CD4-positive, alpha-beta memory T cell (primary cell): ENCODE measurements at regions not wholly inside any gene's neighbourhood (a gene's known extent, or its start where the extent isn't known, plus 50 kb on each side); places are given as distances from the start of the nearest gene placed in this dataset.

Source experiments
- CTCF ChIA-PET: fragments of 350-600 bp; sonication (Branson Sonifier 250); formaldehyde crosslinking; loops from one replicate; lab custom pipeline; 2021; ENCODE audit warnings: inconsistent platforms; ENCODE audit not compliant: partially characterized antibody; lab: Charles Lee
- POLR2A ChIA-PET: fragments of 350-600 bp; sonication (Branson Sonifier 250); formaldehyde crosslinking; loops from one replicate; lab custom pipeline; 2021; ENCODE audit not compliant: partially characterized antibody; lab: Charles Lee
- DNase-seq, 5 donors: peaks; one replicate each; pipeline versions ENCODE4 v3.0.0 to v3.0.0-alpha.2; 2020 to 2022; ENCODE audit warnings: mixed read lengths in 1 of 5
- H3K27ac ChIP-seq: one replicate; pipeline ENCODE4 v1.7.0; 2013; ENCODE audit warnings: low read depth, low read length
- H3K27me3 ChIP-seq: 2 replicates; pipeline ENCODE4 v1.7.0; 2013; ENCODE audit warnings: mild to moderate bottlenecking, low read length, moderate library complexity; ENCODE audit not compliant: insufficient read depth
- H3K36me3 ChIP-seq: 2 replicates; pipeline ENCODE4 v1.7.0; 2013; ENCODE audit warnings: mild to moderate bottlenecking, low read length, moderate library complexity; ENCODE audit not compliant: insufficient read depth
- H3K4me1 ChIP-seq: 2 replicates; pipeline ENCODE4 v1.7.0; 2013; ENCODE audit warnings: mild to moderate bottlenecking, low read length, moderate library complexity; ENCODE audit not compliant: insufficient read depth
- H3K4me3 ChIP-seq, 2 donors: one replicate each; pipeline ENCODE4 v1.7.0; 2013; ENCODE audit warnings: low read length in 2 of 2, mild to moderate bottlenecking in 1 of 2
- H3K9me3 ChIP-seq, 2 donors: one replicate each; pipeline ENCODE4 v1.7.0; 2013; ENCODE audit warnings: low read length in 2 of 2, control low read depth in 1 of 2; ENCODE audit not compliant: control insufficient read depth in 1 of 2
- H3K27ac Mint-ChIP-seq, 7 donors: one replicate each; pipeline ENCODE4 v1.8.0; 2020 to 2021; ENCODE audit warnings: mixed read lengths in 7 of 7, mild to moderate bottlenecking in 6 of 7, inconsistent platforms in 3 of 7, moderate library complexity in 3 of 7
- H3K27me3 Mint-ChIP-seq, 2 donors: one replicate each; pipeline ENCODE4 v1.8.0; 2020 to 2021; ENCODE audit warnings: mixed read lengths in 2 of 2
- H3K36me3 Mint-ChIP-seq, 2 donors: one replicate each; pipeline ENCODE4 v1.8.0; 2020 to 2021; ENCODE audit warnings: mixed read lengths in 2 of 2, inconsistent platforms in 1 of 2, mild to moderate bottlenecking in 1 of 2
- H3K4me1 Mint-ChIP-seq, 4 donors: one replicate each; pipeline ENCODE4 v1.8.0; 2020 to 2021; ENCODE audit warnings: mixed read lengths in 4 of 4, mild to moderate bottlenecking in 1 of 4
- H3K4me3 Mint-ChIP-seq, 8 donors: one replicate each; pipeline ENCODE4 v1.8.0; 2020 to 2021; ENCODE audit warnings: mixed read lengths in 8 of 8, mild to moderate bottlenecking in 7 of 8, moderate library complexity in 6 of 8, inconsistent platforms in 3 of 8
- H3K9me3 Mint-ChIP-seq, 8 donors: one replicate each; pipeline ENCODE4 v1.8.0; 2020 to 2021; ENCODE audit warnings: mixed read lengths in 8 of 8, mild to moderate bottlenecking in 5 of 8, inconsistent platforms in 3 of 8, moderate library complexity in 1 of 8
- intact Hi-C: fragments of 100-400 bp; cut with micrococcal nuclease; formaldehyde crosslinking; loops from one replicate; pipeline ENCODE4 v1.15.1; 2023

DNA sequence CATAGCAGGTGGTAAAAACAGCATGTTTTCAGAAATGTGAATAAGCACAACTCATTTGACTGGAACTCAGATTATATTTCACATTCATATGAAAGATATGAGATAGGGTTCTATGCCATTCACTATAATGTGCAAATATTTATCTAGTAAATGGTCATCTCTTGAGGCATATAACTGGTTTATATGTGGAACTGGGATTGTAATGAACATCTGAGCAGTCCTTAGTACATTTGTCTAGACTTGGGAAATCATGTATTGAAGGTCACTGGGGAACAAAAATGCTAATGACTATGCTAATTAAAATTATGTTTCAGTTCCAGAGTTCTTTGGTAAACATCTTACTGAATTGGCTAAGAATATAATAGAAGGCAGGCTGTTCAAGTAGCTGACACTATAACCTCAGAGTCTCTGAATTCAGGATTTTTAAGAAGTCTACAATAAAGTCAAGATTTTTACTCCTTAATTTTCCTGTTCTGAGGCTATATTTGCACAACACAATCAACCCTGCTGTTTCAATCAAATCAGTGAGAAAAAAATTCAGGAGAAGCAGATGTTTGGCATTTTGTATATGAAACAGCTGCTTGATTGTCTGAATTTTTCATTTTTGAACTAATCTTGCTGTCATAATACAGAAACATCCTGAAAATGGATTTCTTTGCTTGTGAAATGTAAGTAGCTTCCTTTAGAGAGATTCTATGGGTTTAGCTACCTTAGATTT is 244.8 kb upstream of the RGS18 start:
- Histone ChIP-seq H3K4me1 (no peaks in the 10 kb centered on the region), H3K36me3 (no peaks in the 10 kb centered on the region), H3K27me3 (no peaks in the 10 kb centered on the region), H3K27ac (no peak overlapping the region), H3K4me3 (no peak overlapping the region), H3K9me3 (no peaks in the 10 kb centered on the region)
- intact Hi-C loops, result no loop called here
- Mint-ChIP-seq H3K27me3 (no peaks in the 10 kb centered on the region), H3K36me3 (no peaks in the 10 kb centered on the region), H3K27ac (no peak overlapping the region), H3K4me1 (no peaks in the 10 kb centered on the region), H3K4me3 (no peak overlapping the region), H3K9me3 (peaks cover 0 to 14% (median 2%) of the 10 kb centered on the region in 8 donors)
- DNase-seq, result no peak
- CTCF ChIA-PET, result interaction anchor here (0.9 kb wide), 1 partner anchor 15 kb away, joined by 3 read pairs; no protein-coding TSS in a partner anchor
- POLR2A ChIA-PET, result no interaction called here

DNA sequence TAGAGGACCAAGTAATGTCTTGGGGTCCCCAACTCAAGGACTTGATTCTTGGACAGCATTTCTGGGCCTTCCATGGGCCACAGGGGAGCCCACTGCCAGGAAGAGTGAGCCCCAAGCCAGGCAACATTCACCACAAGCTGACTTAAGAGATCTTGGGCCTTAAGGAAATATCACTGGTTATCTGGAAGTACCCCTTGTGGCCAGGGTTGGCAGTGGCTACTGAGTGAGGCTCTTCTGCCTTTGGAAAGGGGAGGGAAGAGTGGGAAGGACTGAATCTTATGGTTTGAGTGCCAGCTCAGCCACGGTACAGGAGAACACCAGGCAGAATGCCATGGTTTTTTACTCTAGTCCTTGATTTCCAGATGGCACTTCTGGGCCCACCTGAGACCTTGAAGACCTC is 228.9 kb upstream of the RGS18 start:
- Histone ChIP-seq H3K27ac (no peak overlapping the region), H3K27me3 (no peaks in the 10 kb centered on the region), H3K4me3 (no peak overlapping the region), H3K9me3 (no peaks in the 10 kb centered on the region), H3K36me3 (no peaks in the 10 kb centered on the region), H3K4me1 (no peaks in the 10 kb centered on the region)
- intact Hi-C loops, result no loop called here
- Mint-ChIP-seq H3K27me3 (no peaks in the 10 kb centered on the region), H3K9me3 (peaks cover 0 to 26% (median 14%) of the 10 kb centered on the region in 8 donors), H3K27ac (no peak overlapping the region), H3K4me3 (no peak overlapping the region), H3K4me1 (no peaks in the 10 kb centered on the region), H3K36me3 (no peaks in the 10 kb centered on the region)
- ChIA-PET CTCF (interaction anchor here (1.0 kb wide), 1 partner anchor 16 kb away, joined by 3 read pairs; no protein-coding TSS in a partner anchor), POLR2A (no interaction called here)
- DNase-seq, result no peak

DNA sequence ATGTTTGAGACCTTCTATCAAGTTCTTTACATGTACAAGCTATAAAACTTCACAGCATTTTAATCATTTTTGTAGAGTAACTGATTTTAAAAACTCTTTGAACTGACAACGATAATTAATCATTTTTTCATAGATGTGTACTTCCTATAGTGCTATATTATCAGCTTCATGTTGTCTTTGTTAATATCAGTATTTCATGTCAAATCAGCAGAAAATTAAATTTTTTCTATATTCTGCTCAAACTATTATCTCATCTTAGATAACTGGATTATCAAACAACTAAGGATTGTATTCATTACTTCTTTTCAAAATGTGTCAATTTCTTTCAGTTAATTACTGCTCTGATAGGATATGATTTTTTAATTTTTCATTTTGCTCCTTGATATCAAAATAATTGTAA is 214.6 kb upstream of the RGS18 start:
- POLR2A ChIA-PET, result no interaction called here
- intact Hi-C loops, result no loop called here
- CTCF ChIA-PET, result no interaction called here

DNA sequence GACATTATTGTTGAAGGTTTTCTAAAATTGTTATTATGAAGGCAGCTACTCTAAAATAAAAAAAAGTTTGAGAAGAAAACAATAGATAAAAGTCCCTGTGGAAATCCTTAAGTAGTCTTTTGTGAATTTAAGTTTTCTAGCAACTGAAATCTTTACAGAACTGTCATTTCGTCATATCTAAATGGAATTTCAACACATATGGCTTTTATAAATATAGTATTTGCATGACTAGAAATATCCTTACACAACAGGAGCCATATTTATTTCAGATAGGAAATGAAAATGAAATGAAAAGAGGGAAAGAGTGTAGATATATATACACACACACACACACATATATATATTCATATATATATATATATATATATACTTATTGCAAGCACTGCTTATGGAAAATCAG is 204.7 kb upstream of the RGS18 start:
- Mint-ChIP-seq H3K36me3 (no peaks in the 10 kb centered on the region), H3K4me3 (no peak overlapping the region), H3K27me3 (no peaks in the 10 kb centered on the region), H3K4me1 (no peaks in the 10 kb centered on the region), H3K9me3 (peaks cover 0 to 4% (median under 1%) of the 10 kb centered on the region in 8 donors), H3K27ac (no peak overlapping the region)
- no peaks in the 10 kb centered on the region for H3K27me3 ChIP-seq
- H3K4me3 ChIP-seq, result no peak overlapping the region
- no peak overlapping the region for H3K27ac ChIP-seq
- no peaks in the 10 kb centered on the region for H3K36me3 ChIP-seq
- CTCF ChIA-PET, result no interaction called here
- no peaks in the 10 kb centered on the region for H3K4me1 ChIP-seq
- intact Hi-C loops, result no loop called here
- no peak for DNase-seq
- H3K9me3 ChIP-seq, result no peaks in the 10 kb centered on the region
- POLR2A ChIA-PET, result no interaction called here

More for the DNA sequence above, 214.6 kb upstream of the RGS18 start:
- Mint-ChIP-seq H3K4me3 (no peak overlapping the region), H3K9me3 (peaks cover 0 to 7% (median 2%) of the 10 kb centered on the region in 8 donors), H3K27ac (no peak overlapping the region), H3K36me3 (no peaks in the 10 kb centered on the region), H3K27me3 (no peaks in the 10 kb centered on the region), H3K4me1 (no peaks in the 10 kb centered on the region)
- H3K9me3 ChIP-seq, result no peaks in the 10 kb centered on the region
- H3K27me3 ChIP-seq, result no peaks in the 10 kb centered on the region
- no peak overlapping the region for H3K27ac ChIP-seq
- no peak for DNase-seq
- H3K4me3 ChIP-seq, result no peak overlapping the region
- H3K4me1 ChIP-seq, result no peaks in the 10 kb centered on the region
- no peaks in the 10 kb centered on the region for H3K36me3 ChIP-seq

DNA sequence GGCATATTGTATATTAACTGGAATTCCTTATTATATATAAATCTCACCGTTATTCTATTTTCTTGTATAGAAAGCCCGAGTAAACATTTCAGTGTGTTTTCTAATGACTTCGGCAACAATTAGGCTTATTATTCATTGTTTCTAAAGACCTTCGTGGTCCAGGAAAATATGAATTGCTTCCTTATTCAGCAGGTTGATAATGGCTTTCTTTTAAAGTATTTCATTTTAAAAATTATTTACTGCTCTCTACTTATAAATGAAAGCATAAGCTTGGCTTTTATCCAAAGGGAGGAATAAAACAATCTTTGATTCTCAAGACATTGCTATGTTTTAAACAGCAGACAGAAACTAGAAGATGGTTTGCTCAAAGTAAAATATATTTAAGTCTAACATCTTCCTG is 198.4 kb upstream of the RGS18 start:
- H3K27ac Mint-ChIP-seq, result no peak overlapping the region
- Histone ChIP-seq H3K9me3 (no peaks in the 10 kb centered on the region), H3K27ac (no peak overlapping the region), H3K36me3 (no peaks in the 10 kb centered on the region), H3K4me1 (no peaks in the 10 kb centered on the region), H3K4me3 (no peak overlapping the region), H3K27me3 (no peaks in the 10 kb centered on the region)
- H3K4me1 Mint-ChIP-seq, result no peaks in the 10 kb centered on the region
- ChIA-PET POLR2A (no interaction called here), CTCF (no interaction called here)
- no peak for DNase-seq
- H3K27me3 Mint-ChIP-seq, result no peaks in the 10 kb centered on the region
- H3K9me3 Mint-ChIP-seq, result peaks cover 0 to 4% (median 0%) of the 10 kb centered on the region in 8 donors
- no peaks in the 10 kb centered on the region for H3K36me3 Mint-ChIP-seq
- H3K4me3 Mint-ChIP-seq, result no peak overlapping the region
- intact Hi-C loops, result no loop called here

DNA sequence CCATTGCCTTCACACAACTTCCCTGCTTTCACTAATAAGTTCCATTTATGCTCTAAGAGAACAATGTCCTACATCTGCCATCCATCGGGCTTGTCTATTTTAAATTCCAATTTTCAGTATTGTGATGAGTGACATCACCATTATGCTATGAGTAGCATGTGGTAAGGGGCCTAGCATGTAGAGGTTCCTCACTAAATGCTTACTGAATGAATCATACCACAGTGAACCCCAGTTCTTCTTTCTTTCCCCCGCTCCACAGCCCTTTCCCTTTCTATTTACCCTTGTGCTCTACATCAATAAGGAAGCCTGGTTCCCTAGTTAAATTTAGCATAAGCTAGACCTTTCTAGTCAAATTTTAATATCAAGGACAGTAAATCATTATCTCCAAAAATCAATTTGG is 195.0 kb upstream of the RGS18 start:
- no peak overlapping the region for H3K4me3 ChIP-seq
- no peaks in the 10 kb centered on the region for H3K4me1 Mint-ChIP-seq
- intact Hi-C loops, result no loop called here
- no peak overlapping the region for H3K4me3 Mint-ChIP-seq
- no peak overlapping the region for H3K27ac Mint-ChIP-seq
- no peaks in the 10 kb centered on the region for H3K27me3 Mint-ChIP-seq
- no peak for DNase-seq
- H3K9me3 ChIP-seq, result no peaks in the 10 kb centered on the region
- H3K36me3 Mint-ChIP-seq, result no peaks in the 10 kb centered on the region
- H3K27me3 ChIP-seq, result no peaks in the 10 kb centered on the region
- ChIA-PET CTCF (no interaction called here), POLR2A (no interaction called here)
- H3K4me1 ChIP-seq, result no peaks in the 10 kb centered on the region
- no peak overlapping the region for H3K27ac ChIP-seq
- H3K9me3 Mint-ChIP-seq, result peaks cover 0 to 3% (median 0%) of the 10 kb centered on the region in 8 donors
- no peaks in the 10 kb centered on the region for H3K36me3 ChIP-seq

DNA sequence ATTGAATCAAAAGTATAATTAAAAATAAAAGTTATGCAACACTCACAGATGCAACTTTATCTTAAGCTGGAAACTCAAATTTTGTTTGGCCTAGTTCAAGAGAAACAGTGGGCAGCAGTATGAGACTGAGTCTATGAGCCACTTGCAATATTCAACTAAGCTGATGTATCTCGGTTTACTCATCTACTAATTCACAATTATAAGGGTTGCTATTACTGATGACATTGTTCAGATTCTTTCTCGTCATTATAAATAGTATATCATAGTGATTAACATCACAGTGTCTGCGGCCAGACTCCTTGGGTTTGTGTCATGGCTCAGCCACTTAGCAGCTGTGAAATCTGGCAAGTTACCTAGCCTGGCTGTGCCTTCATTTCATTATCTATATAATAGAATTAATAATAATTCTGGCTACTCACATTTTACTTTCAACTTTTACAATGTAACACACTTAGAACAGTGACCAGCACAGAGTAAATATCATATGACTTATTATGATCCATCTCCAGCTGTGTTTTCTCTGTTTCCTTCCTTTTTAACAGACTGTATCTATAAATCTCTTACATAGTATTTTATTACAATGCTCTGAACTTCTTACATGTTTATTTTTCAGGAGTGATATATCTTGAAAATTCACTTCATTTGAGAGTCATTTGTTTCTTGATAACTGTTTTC is 194.3 kb upstream of the RGS18 start:
- no peak for DNase-seq
- Mint-ChIP-seq H3K27ac (no peak overlapping the region), H3K27me3 (no peaks in the 10 kb centered on the region), H3K9me3 (peaks cover 0 to 3% (median 0%) of the 10 kb centered on the region in 8 donors), H3K4me3 (no peak overlapping the region), H3K36me3 (no peaks in the 10 kb centered on the region), H3K4me1 (no peaks in the 10 kb centered on the region)
- Histone ChIP-seq H3K27me3 (no peaks in the 10 kb centered on the region), H3K36me3 (no peaks in the 10 kb centered on the region), H3K4me1 (no peaks in the 10 kb centered on the region), H3K4me3 (no peak overlapping the region), H3K9me3 (no peaks in the 10 kb centered on the region), H3K27ac (no peak overlapping the region)
- POLR2A ChIA-PET, result no interaction called here
- CTCF ChIA-PET, result no interaction called here
- intact Hi-C loops, result no loop called here
